HL-60 (cell line): ENCODE measurements at regions not wholly inside any gene's neighbourhood (a gene's known extent, or its start where the extent isn't known, plus 50 kb on each side); places are given as distances from the start of the nearest gene placed in this dataset.

Experiments used
- DNase-seq, 2 experiments: peaks; one replicate each; pipeline ENCODE4 v3.0.0-alpha.2; 2010 to 2020; ENCODE audit warnings: low read depth in 1 of 2, low spot score in 1 of 2
- H3K27ac ChIP-seq: fragments of 250-450 bp; sonication (Bioruptor Pico); replicated peaks from 2 replicates; pipeline ENCODE4 v1.5.1; 2020; ENCODE audit warnings: mild to moderate bottlenecking, moderate library complexity
- H3K27me3 ChIP-seq: fragments of 250-450 bp; sonication (Bioruptor Pico); 2 replicates; pipeline ENCODE4 v1.5.1; 2021; ENCODE audit warnings: mild to moderate bottlenecking, moderate library complexity; ENCODE audit not compliant: insufficient read depth, poor library complexity, severe bottlenecking
- H3K4me3 ChIP-seq: replicated peaks from 2 replicates; pipeline ENCODE4 v1.5.1; 2011; ENCODE audit warnings: mild to moderate bottlenecking, control low read depth, low read length; ENCODE audit not compliant: insufficient read depth
- CTCF ChIP-seq: IDR thresholded peaks from one replicate; pipeline ENCODE4 v1.5.1; 2011; ENCODE audit warnings: low read length, control low read depth, inconsistent platforms; ENCODE audit not compliant: insufficient read depth
- GABPA ChIP-seq: IDR thresholded peaks from 2 replicates; pipeline ENCODE4 v1.6.1; 2012; ENCODE audit warnings: low read depth
- POLR2AphosphoS5 ChIP-seq: IDR thresholded peaks from 2 replicates; pipeline ENCODE4 v1.6.1; 2012; ENCODE audit warnings: low read depth
- REST ChIP-seq: IDR thresholded peaks from 2 replicates; pipeline ENCODE4 v1.6.1; 2012; ENCODE audit warnings: low read depth; ENCODE audit not compliant: insufficient replicate concordance
- SPI1 ChIP-seq: IDR thresholded peaks from 2 replicates; pipeline ENCODE4 v1.6.1; 2012; ENCODE audit warnings: low read depth, mild to moderate bottlenecking, borderline replicate concordance

- H3K27ac ChIP-seq: no peak overlapping the region
- TF ChIP-seq POLR2AphosphoS5 (no peak), CTCF (no peak), REST (no peak), GABPA (no peak), SPI1 (no peak)
- DNase-seq: no peak
- H3K27me3 ChIP-seq: no peaks in the 10 kb centered on the region
- no peak overlapping the region for H3K4me3 ChIP-seq
These were observed 111.7 kb downstream of the GADD45G start for GRCh38 chr9:89716559-89716958.

DNA sequence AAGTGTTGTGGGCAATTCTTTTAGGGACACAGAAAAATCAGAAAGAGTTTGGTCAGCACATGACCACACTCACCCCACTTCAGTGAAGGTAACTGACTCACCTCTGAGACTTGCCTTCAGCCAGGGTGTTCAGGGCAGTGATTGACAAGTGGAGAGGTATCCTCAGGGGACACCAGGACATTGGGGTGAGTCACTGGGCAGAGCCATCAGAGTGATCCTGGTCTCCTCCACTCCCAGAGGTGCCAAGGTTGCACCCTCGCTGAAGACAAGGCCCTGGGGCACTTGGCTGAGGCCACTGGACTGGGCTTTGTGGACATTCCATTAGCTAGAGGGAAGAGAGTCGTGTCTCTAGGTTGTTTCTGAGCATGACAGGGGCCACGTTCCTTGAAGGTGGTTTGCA lies 113.4 kb downstream of the GADD45G start:
- no peak for TF ChIP-seq CTCF
- no peak for TF ChIP-seq GABPA
- no peak for TF ChIP-seq REST
- TF ChIP-seq SPI1: no peak
- TF ChIP-seq POLR2AphosphoS5: no peak
- no peak for DNase-seq
- no peak overlapping the region for H3K4me3 ChIP-seq
- H3K27ac ChIP-seq: no peak overlapping the region
- no peaks in the 10 kb centered on the region for H3K27me3 ChIP-seq

DNA sequence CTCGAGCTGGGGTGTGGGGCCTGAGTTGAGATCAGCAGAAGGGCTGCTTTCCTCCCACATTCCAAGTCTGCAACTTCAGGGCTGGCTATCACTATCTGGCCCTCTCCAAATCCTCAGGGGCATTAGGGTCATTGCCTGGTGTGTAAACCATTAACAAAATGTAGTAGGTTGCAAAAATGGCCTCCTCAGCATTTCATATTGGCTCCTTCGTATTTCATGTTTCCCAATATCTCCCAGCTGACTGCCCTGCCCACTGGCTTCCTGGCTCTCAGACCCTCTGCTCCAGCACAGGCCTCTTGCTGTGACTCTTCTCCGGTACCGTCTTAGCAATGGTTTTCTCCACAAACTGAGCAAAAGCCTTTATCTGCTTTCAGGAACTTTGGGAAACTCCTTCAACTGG lies 113.8 kb downstream of the GADD45G start:
- DNase-seq: no peak
- Histone ChIP-seq H3K27me3 (no peaks in the 10 kb centered on the region), H3K27ac (no peak overlapping the region), H3K4me3 (no peak overlapping the region)
- TF ChIP-seq SPI1 (no peak), CTCF (no peak), POLR2AphosphoS5 (no peak), GABPA (no peak), REST (no peak)
